GM12878 (cell line): ENCODE measurements at regions not wholly inside any gene's neighbourhood (a gene's known extent, or its start where the extent isn't known, plus 50 kb on each side); places are given as distances from the start of the nearest gene placed in this dataset.

ENCODE experiments used
- BCL3 ChIP-seq: IDR thresholded peaks from 2 replicates; pipeline ENCODE4 v1.6.1; 2011; ENCODE audit warnings: borderline replicate concordance, low read depth, mild to moderate bottlenecking, moderate library complexity, low read length; ENCODE audit not compliant: insufficient read depth, poor library complexity, severe bottlenecking
- BHLHE40 ChIP-seq, 2 experiments: fragments of 450-650 bp in 1 of 2; IDR thresholded peaks; 2 replicates each; pipeline ENCODE4 v1.6.1; 2011 to 2017; ENCODE audit warnings: low read depth in 2 of 2, borderline replicate concordance in 1 of 2, improper control_type of control experiment in 1 of 2, low read length in 1 of 2, mild to moderate bottlenecking in 1 of 2
- CHD4 ChIP-seq: fragments of 200-600 bp; sonication (generic); IDR thresholded peaks from 2 replicates; pipeline ENCODE4 v1.6.1; 2016; ENCODE audit warnings: mild to moderate bottlenecking
- CREB1 ChIP-seq: IDR thresholded peaks from 2 replicates; pipeline ENCODE4 v1.6.1; 2012; ENCODE audit warnings: low read depth, mild to moderate bottlenecking, inconsistent platforms
- GABPA ChIP-seq: IDR thresholded peaks from 2 replicates; pipeline ENCODE4 v1.6.1; 2014; ENCODE audit warnings: antibody characterized with exemption, low read depth, mild to moderate bottlenecking, inconsistent platforms
- IRF4 ChIP-seq: IDR thresholded peaks from 2 replicates; pipeline ENCODE4 v1.6.1; 2011; ENCODE audit warnings: low read depth, low read length
- JUNB ChIP-seq: IDR thresholded peaks from 2 replicates; pipeline ENCODE4 v1.6.1; 2016; ENCODE audit warnings: antibody characterized with exemption, mild to moderate bottlenecking
- MYC ChIP-seq: IDR thresholded peaks from 2 replicates; pipeline ENCODE4 v1.6.1; 2011; ENCODE audit warnings: mild to moderate bottlenecking, low read length, moderate library complexity, inconsistent platforms; ENCODE audit not compliant: insufficient read depth, insufficient replicate concordance, insufficient read length, severe bottlenecking
- NRF1 ChIP-seq: conservative IDR thresholded peaks from 2 replicates; pipeline ENCODE4 v1.6.1; 2011; ENCODE audit warnings: mild to moderate bottlenecking, low read depth, low read length, improper control_type of control experiment
- PAX8 ChIP-seq: fragments of 450-650 bp; IDR thresholded peaks from 2 replicates; pipeline ENCODE4 v1.6.1; 2017; ENCODE audit warnings: mild to moderate bottlenecking, moderate library complexity
- POLR2AphosphoS5 ChIP-seq: IDR thresholded peaks from 2 replicates; pipeline ENCODE4 v1.6.1; 2011; ENCODE audit warnings: mild to moderate bottlenecking, low read length, inconsistent platforms
- TAF1 ChIP-seq: IDR thresholded peaks from 2 replicates; pipeline ENCODE4 v1.6.1; 2011; ENCODE audit warnings: mild to moderate bottlenecking, low read depth, low read length, borderline replicate concordance
- TCF12 ChIP-seq: IDR thresholded peaks from 2 replicates; pipeline ENCODE4 v1.6.1; 2011; ENCODE audit warnings: low read depth, mild to moderate bottlenecking, low read length
- YBX1 ChIP-seq: fragments of 450-650 bp; IDR thresholded peaks from 2 replicates; pipeline ENCODE4 v1.6.1; 2016; ENCODE audit warnings: antibody characterized with exemption
- ZNF592 ChIP-seq: fragments of 450-650 bp; IDR thresholded peaks from 2 replicates; pipeline ENCODE4 v1.6.1; 2017; ENCODE audit warnings: mild to moderate bottlenecking, moderate library complexity
- TF ChIP-seq, protein P1 (sequence below): fragments of 150-350 bp; IDR thresholded peaks from 2 replicates; pipeline ENCODE4 v1.6.1; 2016; ENCODE audit warnings: low read depth, low read length
- TF ChIP-seq, protein P2 (sequence below), 3 experiments: IDR thresholded peaks in 2 of 3; conservative IDR thresholded peaks in 1 of 3; 2 replicates each; pipeline ENCODE4 v1.5.1; 2011; ENCODE audit warnings: low read depth in 3 of 3, low read length in 3 of 3, mild to moderate bottlenecking in 3 of 3, control low read depth in 2 of 3, moderate library complexity in 2 of 3, inconsistent platforms in 1 of 3, mixed read lengths in 1 of 3; ENCODE audit not compliant: control insufficient read depth in 2 of 3, insufficient read depth in 1 of 3; ENCODE audit errors: extremely low read depth in 1 of 3

- TF ChIP-seq, protein P1, sequence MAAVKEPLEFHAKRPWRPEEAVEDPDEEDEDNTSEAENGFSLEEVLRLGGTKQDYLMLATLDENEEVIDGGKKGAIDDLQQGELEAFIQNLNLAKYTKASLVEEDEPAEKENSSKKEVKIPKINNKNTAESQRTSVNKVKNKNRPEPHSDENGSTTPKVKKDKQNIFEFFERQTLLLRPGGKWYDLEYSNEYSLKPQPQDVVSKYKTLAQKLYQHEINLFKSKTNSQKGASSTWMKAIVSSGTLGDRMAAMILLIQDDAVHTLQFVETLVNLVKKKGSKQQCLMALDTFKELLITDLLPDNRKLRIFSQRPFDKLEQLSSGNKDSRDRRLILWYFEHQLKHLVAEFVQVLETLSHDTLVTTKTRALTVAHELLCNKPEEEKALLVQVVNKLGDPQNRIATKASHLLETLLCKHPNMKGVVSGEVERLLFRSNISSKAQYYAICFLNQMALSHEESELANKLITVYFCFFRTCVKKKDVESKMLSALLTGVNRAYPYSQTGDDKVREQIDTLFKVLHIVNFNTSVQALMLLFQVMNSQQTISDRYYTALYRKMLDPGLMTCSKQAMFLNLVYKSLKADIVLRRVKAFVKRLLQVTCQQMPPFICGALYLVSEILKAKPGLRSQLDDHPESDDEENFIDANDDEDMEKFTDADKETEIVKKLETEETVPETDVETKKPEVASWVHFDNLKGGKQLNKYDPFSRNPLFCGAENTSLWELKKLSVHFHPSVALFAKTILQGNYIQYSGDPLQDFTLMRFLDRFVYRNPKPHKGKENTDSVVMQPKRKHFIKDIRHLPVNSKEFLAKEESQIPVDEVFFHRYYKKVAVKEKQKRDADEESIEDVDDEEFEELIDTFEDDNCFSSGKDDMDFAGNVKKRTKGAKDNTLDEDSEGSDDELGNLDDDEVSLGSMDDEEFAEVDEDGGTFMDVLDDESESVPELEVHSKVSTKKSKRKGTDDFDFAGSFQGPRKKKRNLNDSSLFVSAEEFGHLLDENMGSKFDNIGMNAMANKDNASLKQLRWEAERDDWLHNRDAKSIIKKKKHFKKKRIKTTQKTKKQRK, result no peak
- no peak for TF ChIP-seq PAX8
- no peak for TF ChIP-seq TCF12
- 0 out of 2 replicates have a peak, but pooled peaks have one; percentile 9 for TF ChIP-seq IRF4
- TF ChIP-seq BHLHE40 (IDR thresholded peaks at IDR 0.05; ENCODE audit: borderline replicate concordance in 1 of 2, low read depth in 2 of 2, low read length in 1 of 2), result no peak
- no peak for TF ChIP-seq NRF1
- no peak for TF ChIP-seq MYC
- TF ChIP-seq ZNF592, result no peak
- no peak for TF ChIP-seq TAF1
- TF ChIP-seq CHD4, result no peak
- no peak for TF ChIP-seq GABPA
- no peak for TF ChIP-seq JUNB
- TF ChIP-seq, protein P2, sequence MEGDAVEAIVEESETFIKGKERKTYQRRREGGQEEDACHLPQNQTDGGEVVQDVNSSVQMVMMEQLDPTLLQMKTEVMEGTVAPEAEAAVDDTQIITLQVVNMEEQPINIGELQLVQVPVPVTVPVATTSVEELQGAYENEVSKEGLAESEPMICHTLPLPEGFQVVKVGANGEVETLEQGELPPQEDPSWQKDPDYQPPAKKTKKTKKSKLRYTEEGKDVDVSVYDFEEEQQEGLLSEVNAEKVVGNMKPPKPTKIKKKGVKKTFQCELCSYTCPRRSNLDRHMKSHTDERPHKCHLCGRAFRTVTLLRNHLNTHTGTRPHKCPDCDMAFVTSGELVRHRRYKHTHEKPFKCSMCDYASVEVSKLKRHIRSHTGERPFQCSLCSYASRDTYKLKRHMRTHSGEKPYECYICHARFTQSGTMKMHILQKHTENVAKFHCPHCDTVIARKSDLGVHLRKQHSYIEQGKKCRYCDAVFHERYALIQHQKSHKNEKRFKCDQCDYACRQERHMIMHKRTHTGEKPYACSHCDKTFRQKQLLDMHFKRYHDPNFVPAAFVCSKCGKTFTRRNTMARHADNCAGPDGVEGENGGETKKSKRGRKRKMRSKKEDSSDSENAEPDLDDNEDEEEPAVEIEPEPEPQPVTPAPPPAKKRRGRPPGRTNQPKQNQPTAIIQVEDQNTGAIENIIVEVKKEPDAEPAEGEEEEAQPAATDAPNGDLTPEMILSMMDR (IDR thresholded peaks at IDR 0.05 in 2 of 3, conservative IDR thresholded peaks at IDR 0.05 in 1 of 3; ENCODE audit: control insufficient read depth in 2 of 3, extremely low read depth in 1 of 3, insufficient read depth in 1 of 3, low read depth in 3 of 3, low read length in 3 of 3), result peak; percentile 67 to 74 (median 67)
- no peak for TF ChIP-seq BCL3
- TF ChIP-seq CREB1, result peak; percentile 75
- no peak for TF ChIP-seq YBX1
- no peak for TF ChIP-seq POLR2AphosphoS5
Measured at GRCh38 chr13:78137404-78138142, 218.9 kb upstream of the EDNRB start (continued).
